Smooth muscle cell of the brain vasculature (primary cell): ENCODE measurements at regions not wholly inside any gene's neighbourhood (a gene's known extent, or its start where the extent isn't known, plus 50 kb on each side); places are given as distances from the start of the nearest gene placed in this dataset.
"Not testable (repeated sequence)": the region's sequence is repeated elsewhere in the genome, so short reads cannot be mapped to it uniquely, and the experiment has no call there.

ENCODE experiments used
- DNase-seq: peaks from one replicate; pipeline ENCODE4 v3.0.0-alpha.2; 2012; ENCODE audit warnings: low read depth, low spot score

- no peak for DNase-seq
These were observed 575.6 kb downstream of the ADCYAP1 start for GRCh38 chr18:1480309-1480708.

GRCh38 chr18:1481577-1481976, 576.9 kb downstream of the ADCYAP1 start:
- DNase-seq, result no peak

- DNase-seq, result no peak
These were observed 578.7 kb downstream of the ADCYAP1 start for GRCh38 chr18:1483385-1483784.

DNA sequence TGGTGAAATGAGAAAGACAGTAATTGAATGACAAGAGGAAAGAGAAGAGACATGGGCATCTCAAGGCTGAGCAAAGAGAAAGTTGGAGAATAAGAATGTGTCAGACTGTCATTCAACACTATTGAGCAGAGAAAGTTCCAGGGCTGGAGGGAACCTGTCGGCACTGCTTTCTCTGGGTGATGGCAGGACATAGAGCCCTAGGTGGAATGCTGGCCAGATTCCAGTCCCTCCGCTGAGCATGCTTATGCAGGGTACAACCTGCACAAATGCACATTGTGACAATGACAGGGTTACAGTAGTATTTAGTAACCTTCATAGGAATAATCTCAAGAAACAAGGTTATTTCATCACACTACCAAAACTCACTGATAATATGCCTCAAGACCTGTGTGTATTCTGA, 582.8 kb downstream of the ADCYAP1 start:
- DNase-seq, result no peak

DNA sequence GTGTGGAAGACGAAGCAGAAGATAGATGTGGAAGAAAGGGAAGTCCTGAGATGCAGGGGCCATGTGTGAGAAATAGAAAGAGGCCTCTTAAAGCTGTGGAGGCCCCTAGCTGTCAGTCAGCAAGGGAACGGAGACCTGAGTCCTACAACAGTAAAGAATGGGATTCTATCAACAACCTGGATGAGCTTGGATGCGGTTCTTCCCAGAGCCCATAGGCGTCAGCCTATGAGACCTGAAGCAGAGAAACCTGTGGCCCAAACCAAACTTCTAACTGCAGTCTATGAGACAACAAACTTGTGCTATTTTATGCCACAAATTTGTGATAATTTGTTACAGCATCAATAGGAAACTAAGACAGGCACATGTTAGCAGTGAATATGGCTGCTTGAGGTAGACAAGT, 583.7 kb downstream of the ADCYAP1 start:
- no peak for DNase-seq

DNA sequence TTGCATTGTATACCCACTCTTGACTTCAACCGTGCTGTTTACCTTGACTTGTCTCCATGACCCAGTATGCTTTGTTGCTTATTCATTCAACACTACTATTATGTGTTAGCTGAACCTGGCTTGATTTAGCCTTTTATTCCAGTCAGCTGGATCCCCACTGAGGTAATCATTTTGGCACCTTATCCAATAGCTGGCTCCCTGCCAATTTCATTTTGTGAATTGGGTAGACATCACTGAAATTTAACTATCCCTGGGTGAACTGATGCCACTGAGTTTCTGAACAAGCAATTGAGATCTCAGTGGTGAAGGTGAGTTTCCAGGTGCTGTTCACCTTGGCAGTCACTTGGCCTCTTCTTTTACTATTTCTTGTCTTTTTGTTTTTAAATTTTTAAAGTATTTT, 584.3 kb downstream of the ADCYAP1 start:
- DNase-seq, result no peak

DNA sequence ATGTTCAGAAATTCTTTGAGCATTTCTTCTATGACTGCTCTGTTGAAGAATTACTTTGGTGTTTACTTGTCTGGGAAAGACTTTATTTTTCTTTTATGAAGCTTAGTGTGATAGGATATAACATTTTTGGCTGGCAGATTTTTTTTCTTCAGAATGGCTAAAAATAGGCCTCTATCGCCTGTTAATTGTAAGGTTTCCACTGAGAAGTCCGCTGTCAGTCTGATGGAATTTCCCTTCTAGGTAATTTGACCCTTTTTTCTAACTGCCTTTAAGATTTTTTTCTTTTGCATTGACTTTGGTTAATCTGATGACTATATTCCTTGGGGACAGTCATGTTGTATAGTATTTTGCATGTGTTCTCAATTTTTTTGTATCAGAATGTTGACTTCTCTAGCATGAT, 590.7 kb downstream of the ADCYAP1 start:
- no peak for DNase-seq

DNA sequence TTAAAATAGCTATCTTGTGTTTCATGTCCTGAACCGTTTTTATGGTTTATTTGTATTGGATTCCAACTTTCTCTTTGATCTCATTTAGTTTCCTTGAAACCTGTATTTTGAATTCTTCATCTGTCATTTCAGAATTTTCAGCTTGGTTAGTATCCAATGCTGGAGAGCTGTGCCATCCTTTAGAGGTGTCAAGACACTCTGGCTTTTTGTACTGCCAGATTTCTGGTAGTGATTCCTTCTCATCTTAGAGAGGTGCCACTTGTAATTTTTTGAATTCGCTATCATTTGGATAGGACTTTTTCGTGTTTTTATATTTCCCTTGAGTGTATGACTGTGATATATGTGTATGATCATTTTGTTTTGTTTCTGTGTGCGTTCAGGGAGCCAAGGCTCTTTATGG, 591.4 kb downstream of the ADCYAP1 start:
- no peak for DNase-seq

DNA sequence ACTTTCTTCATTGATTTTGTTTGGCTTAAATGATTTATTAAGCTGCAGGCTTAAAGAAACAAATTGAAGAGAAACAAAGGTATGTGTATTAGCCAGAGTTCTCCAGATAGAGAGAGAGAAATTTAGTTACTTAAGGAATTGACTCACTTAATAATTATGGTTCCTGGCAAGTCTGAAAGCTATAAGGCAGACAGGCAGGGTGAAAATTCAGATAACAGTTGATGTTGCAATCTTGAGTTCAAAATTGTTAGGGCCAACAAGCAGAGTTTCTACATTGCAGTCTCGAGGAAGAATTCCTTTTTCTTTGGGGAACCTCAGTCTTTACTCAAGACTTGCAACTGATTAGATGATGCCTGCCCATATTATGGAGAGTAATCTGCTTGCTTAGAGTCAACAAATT, 593.5 kb downstream of the ADCYAP1 start:
- DNase-seq, result no peak

GRCh38 chr18:1499265-1499664, 594.6 kb downstream of the ADCYAP1 start:
- no peak for DNase-seq

GRCh38 chr18:1503847-1504246, 599.2 kb downstream of the ADCYAP1 start:
- no peak for DNase-seq

GRCh38 chr18:1505856-1506255, 601.2 kb downstream of the ADCYAP1 start:
- DNase-seq, result no peak

- DNase-seq, result no peak
These were observed 606.0 kb downstream of the ADCYAP1 start for GRCh38 chr18:1510542-1511179.

DNA sequence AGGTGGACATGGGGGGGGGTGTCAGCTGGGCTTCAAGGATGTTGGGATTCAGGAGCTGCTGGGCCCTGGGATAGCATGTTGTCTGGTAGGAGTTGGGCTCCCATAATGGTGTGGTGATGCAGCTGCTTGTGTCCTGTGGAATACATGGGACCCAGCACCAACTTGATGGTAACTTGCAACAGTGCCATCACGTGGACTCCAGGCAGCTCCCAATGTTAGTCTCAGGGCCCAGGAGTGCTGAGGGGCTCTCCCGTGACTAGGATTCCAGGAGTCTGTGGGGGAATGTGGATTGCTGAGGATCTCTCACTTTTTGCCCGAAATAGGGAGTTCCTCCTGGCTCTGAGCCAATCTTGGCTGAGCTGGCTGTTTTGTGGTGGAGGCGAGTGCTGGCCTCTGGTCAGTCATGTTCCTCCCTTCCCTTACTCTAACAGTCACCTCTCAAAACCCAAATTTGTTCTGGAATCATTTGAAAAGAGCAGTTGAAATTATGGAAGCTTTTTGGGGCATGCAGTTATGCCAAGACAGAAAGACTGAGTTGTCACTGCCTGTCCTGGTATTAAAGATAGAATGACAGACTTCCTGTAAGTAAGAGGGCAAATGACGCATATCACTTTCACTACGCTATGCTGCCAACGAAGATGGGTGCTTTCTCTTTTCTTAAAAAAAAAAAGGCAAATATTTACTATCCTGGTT, 607.1 kb downstream of the ADCYAP1 start:
- DNase-seq, result no peak

GRCh38 chr18:1513519-1513918, 608.8 kb downstream of the ADCYAP1 start:
- DNase-seq, result no peak

- DNase-seq, result not testable (repeated sequence)
These were observed 617.0 kb downstream of the ADCYAP1 start for GRCh38 chr18:1521588-1522248.

DNA sequence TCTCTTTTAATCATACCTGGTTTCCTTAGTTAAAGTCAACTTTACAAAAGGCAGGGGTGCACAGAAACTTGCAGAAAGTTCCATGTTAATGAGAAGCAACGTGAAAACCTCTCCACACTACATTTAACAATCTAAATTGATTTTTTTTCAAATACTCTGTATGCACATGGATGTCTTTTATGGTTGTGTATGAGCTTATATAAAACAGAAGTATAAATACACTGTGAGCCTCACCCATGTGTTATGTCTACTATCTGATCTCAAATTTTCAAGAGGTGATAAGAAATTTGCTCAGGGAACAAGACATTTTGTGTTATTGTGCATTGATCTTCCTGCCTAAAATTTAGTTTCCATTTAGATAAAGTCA, 617.6 kb downstream of the ADCYAP1 start:
- no peak for DNase-seq

DNA sequence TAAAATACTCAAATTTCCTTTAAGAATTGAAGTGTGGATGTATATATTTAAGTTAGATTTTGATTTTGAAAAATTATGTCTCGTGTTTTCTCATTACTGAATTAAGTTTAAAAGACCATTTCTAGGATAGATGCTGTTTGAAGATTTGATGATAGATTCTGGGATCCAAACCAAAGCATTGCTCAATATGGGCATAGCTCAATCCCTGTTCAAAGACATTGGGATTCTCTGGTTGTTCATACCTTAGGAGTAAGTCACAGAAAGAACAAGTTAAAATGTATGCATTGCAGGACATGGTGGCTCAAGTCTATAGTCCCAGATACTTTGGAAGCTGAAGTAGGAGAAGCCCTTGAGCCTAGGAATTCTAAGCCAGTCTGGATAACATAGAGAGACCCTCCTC, 622.3 kb downstream of the ADCYAP1 start:
- no peak for DNase-seq

DNA sequence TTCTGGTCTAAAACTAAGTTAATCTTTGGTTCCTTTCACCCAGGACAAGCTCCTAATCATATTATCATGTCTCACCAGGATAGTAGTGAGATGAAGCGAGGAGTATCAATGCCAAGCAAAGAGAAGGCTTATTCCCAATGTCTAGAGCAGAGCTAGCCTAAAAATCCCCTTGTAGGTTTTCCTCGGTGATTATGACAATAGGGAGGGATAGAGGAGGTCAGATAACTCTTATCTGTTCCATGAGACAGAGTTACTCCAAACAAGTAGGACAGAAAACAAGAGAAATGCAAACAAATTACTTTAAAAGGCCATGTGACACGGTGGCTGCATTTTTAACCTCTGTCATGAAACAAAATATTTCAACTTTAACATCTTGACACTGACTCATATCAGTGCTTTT, 623.1 kb downstream of the ADCYAP1 start:
- DNase-seq, result no peak

DNA sequence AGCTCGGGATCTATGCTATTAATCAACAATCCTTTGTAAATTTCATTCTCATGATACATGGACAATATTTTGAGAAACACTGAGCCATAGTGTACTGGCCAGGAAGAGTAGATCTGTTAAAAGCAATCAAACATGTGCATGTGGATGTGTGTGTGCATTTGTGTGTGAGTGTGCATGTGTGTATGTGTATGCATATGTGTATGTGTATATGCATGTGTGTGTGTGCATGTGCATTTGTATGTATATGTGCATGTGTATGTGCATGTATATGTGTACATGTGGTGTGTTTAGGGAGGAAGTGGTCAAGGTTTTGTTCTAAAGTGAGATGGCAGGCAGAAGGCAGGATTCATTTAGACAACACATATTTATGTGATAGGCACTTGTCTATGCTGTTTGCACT, 623.8 kb downstream of the ADCYAP1 start:
- DNase-seq, result no peak

GRCh38 chr18:1528964-1529509, 624.4 kb downstream of the ADCYAP1 start:
- no peak for DNase-seq

DNA sequence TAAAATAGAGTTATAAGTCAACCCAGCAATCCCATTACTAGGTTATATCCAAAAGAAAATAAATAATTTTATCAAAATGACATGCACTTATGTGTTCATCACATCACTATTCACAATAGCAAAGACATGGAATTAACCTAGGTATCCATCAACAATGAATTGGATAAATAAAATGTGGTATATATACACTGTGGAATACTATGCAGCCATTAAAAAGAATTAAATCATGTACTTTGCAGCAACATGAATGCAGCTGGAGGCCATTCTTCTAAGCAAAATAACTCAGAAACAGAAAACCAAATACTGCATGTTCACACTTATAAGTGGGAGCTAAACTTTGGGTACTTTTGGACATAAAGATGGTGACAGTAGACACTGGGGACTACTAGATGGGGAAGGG, 626.0 kb downstream of the ADCYAP1 start:
- DNase-seq, result no peak

DNA sequence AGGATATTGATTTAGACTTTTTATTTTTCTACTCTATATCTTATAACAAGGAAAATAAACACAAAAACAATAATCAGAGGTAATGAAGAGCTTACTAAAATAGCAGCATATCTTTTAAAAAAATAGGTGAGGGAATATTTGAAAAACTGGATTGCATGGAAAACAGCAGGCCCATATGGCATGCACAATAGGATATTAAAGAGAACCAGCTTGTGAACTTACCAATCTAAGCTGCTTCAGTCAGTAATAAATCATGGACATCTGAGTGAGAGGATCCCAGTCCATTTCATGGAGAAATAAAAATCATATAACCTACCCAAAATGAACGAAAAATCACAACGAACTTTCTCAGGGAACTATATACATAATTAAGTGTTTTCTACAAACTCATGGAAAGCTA, 634.6 kb downstream of the ADCYAP1 start:
- DNase-seq, result no peak
